Esophagus squamous epithelium (tissue), 4 donors: ENCODE measurements at regions not wholly inside any gene's neighbourhood (a gene's known extent, or its start where the extent isn't known, plus 50 kb on each side); places are given as distances from the start of the nearest gene placed in this dataset.

Experiments used
- CTCF ChIP-seq, 6 experiments: fragments of 450-650 bp in 4 of 6; fragments of 200-600 bp in 2 of 6; sonication (generic) in 2 of 6; IDR thresholded peaks; one replicate each; pipeline ENCODE4 v1.5.1; 2016 to 2019; ENCODE audit warnings: antibody characterized with exemption in 6 of 6, mild to moderate bottlenecking in 4 of 6, moderate library complexity in 4 of 6
- POLR2A ChIP-seq, 4 donors: fragments of 450-650 bp; IDR thresholded peaks; one replicate each; pipeline ENCODE4 v1.6.1; 2017; ENCODE audit warnings: antibody characterized with exemption in 4 of 4, mild to moderate bottlenecking in 4 of 4, moderate library complexity in 3 of 4

- TF ChIP-seq CTCF (IDR thresholded peaks at IDR 0.05) (no peak), POLR2A (IDR thresholded peaks at IDR 0.05) (no peak)
Observed at GRCh38 chr7:84865560-84865959, 321.3 kb downstream of the SEMA3D start.
